HEK293 (cell line): ENCODE measurements at regions not wholly inside any gene's neighbourhood (a gene's known extent, or its start where the extent isn't known, plus 50 kb on each side); places are given as distances from the start of the nearest gene placed in this dataset.

Experiments used
- CTCF ChIP-seq: fragments of 450-650 bp; formaldehyde crosslinking; IDR thresholded peaks from 2 replicates; pipeline ENCODE4 v1.5.1; 2016; ENCODE audit warnings: missing biosample characterization, missing genetic modification characterization
- GLI4 ChIP-seq: fragments of 450-650 bp; formaldehyde crosslinking; IDR thresholded peaks from 2 replicates; pipeline ENCODE4 v1.5.1; 2016; ENCODE audit warnings: missing biosample characterization, missing genetic modification characterization
- HOXA7 ChIP-seq: sonication (generic); formaldehyde crosslinking; IDR thresholded peaks from 2 replicates; pipeline ENCODE4 v1.8.1; 2022; ENCODE audit warnings: missing genetic modification reagents, borderline replicate concordance
- ZBTB7A ChIP-seq: fragments of 450-650 bp; formaldehyde crosslinking; IDR thresholded peaks from 2 replicates; pipeline ENCODE4 v1.5.1; 2016; ENCODE audit warnings: low read depth, missing biosample characterization, missing genetic modification characterization
- ZFP37 ChIP-seq: fragments of 450-650 bp; formaldehyde crosslinking; IDR thresholded peaks from 2 replicates; pipeline ENCODE4 v1.5.1; 2016; ENCODE audit warnings: missing biosample characterization, missing genetic modification characterization
- ZNF302 ChIP-seq: fragments of 450-650 bp; formaldehyde crosslinking; IDR thresholded peaks from 2 replicates; pipeline ENCODE4 v1.5.1; 2016; ENCODE audit warnings: missing biosample characterization, missing genetic modification characterization, low read depth
- ZNF362 ChIP-seq: fragments of 450-650 bp; formaldehyde crosslinking; IDR thresholded peaks from 2 replicates; pipeline ENCODE4 v1.5.1; 2016; ENCODE audit warnings: missing biosample characterization, missing genetic modification characterization
- ZNF558 ChIP-seq: fragments of 450-650 bp; formaldehyde crosslinking; IDR thresholded peaks from 2 replicates; pipeline ENCODE4 v1.5.1; 2016; ENCODE audit warnings: missing biosample characterization, missing genetic modification characterization
- ZNF621 ChIP-seq: fragments of 450-650 bp; formaldehyde crosslinking; IDR thresholded peaks from 2 replicates; pipeline ENCODE4 v1.5.1; 2017; ENCODE audit warnings: missing biosample characterization, missing genetic modification characterization
- TF ChIP-seq, protein P1 (sequence below): fragments of 450-650 bp; formaldehyde crosslinking; IDR thresholded peaks from 2 replicates; pipeline ENCODE4 v1.5.1; 2016; ENCODE audit warnings: missing biosample characterization, missing genetic modification characterization

GRCh38 chr4:42821230-42821629 lies 71.3 kb upstream of the GRXCR1 start:
- no peak for TF ChIP-seq ZNF558 (tag by site-specific recombination)
- no peak for TF ChIP-seq ZFP37 (tag by site-specific recombination)
- TF ChIP-seq GLI4 (tag by site-specific recombination): no peak
- TF ChIP-seq ZNF302 (tag by site-specific recombination): no peak
- TF ChIP-seq ZNF621 (tag by site-specific recombination): no peak
- TF ChIP-seq CTCF: no peak
- no peak for TF ChIP-seq ZBTB7A (tag by site-specific recombination)
- TF ChIP-seq, protein P1, sequence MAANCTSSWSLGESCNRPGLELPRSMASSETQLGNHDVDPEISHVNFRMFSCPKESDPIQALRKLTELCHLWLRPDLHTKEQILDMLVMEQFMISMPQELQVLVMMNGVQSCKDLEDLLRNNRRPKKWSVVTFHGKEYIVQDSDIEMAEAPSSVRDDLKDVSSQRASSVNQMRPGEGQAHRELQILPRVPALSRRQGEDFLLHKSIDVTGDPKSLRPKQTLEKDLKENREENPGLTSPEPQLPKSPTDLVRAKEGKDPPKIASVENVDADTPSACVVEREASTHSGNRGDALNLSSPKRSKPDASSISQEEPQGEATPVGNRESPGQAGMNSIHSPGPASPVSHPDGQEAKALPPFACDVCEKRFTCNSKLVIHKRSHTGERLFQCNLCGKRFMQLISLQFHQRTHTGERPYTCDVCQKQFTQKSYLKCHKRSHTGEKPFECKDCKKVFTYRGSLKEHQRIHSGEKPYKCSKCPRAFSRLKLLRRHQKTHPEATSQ (tag by site-specific recombination): no peak
- no peak for TF ChIP-seq HOXA7 (CRISPR knock-in tag)
- no peak for TF ChIP-seq ZNF362 (tag by site-specific recombination)
